ENCODE measurements at regions not wholly inside any gene's neighbourhood (a gene's known extent, or its start where the extent isn't known, plus 50 kb on each side); places are given as distances from the start of the nearest gene placed in this dataset.

GRCh38 chr12:115155665-115156645 lies 472.0 kb upstream of the TBX3 start (continued):
- no peak for TF ChIP-seq USF2 (IDR thresholded peaks at IDR 0.05)
- TF ChIP-seq MYC (IDR thresholded peaks at IDR 0.05; ENCODE audit: borderline replicate concordance, low read length): no peak
- no peak for TF ChIP-seq FOXS1 (CRISPR knock-in tag; IDR thresholded peaks at IDR 0.05)
- TF ChIP-seq JUNB (IDR thresholded peaks at IDR 0.05): no peak
- TF ChIP-seq ZNF302 (CRISPR knock-in tag; IDR thresholded peaks at IDR 0.05): no peak
- no peak for TF ChIP-seq HMGXB4 (CRISPR knock-in tag; IDR thresholded peaks at IDR 0.05; ENCODE audit: borderline replicate concordance)
- TF ChIP-seq RCOR1 (IDR thresholded peaks at IDR 0.05; ENCODE audit: low read depth, low read length): no peak
- no peak for TF ChIP-seq HDAC2 (IDR thresholded peaks at IDR 0.05)
- no peak for TF ChIP-seq E2F6 (IDR thresholded peaks at IDR 0.05; ENCODE audit: borderline replicate concordance, low read depth)

- Histone ChIP-seq H3K27ac (no peak overlapping the region), H3K4me2 (no peak overlapping the region), H3K4me1 (no peaks in the 10 kb centered on the region), H3K4me3 (no peak overlapping the region), H3K9me3 (no peaks in the 10 kb centered on the region)
- DNase-seq (ENCODE audit: low read depth in 1 of 2, low spot score in 1 of 2): peak in 1 of 2 experiments; percentile 18
- no peak for TF ChIP-seq GATA3 (IDR thresholded peaks at IDR 0.05; ENCODE audit: borderline replicate concordance)
- no peak for TF ChIP-seq CBX2 (IDR thresholded peaks at IDR 0.05; ENCODE audit: borderline replicate concordance, low read depth)
- CTCF ChIA-PET: interaction anchor here (0.6 to 1.5 kb wide), 5 partner anchors 9 to 525 kb away, joined by 3 to 4 read pairs (median 3); no protein-coding TSS in a partner anchor
- 53% methylated on average over 7 of the region's 7 CpGs for WGBS (ENCODE audit: missing lambda C conversion rate)
- ATAC-seq: no peak
- no peak for FAIRE-seq
- POLR2A ChIA-PET: interaction anchor here (0.5 kb wide), 1 partner anchor 466 kb away, joined by 3 read pairs; the partner anchor contains the start of gene TBX3
These were observed 465.9 kb upstream of the TBX3 start for GRCh38 chr12:115149685-115150378.

- no peak for DNase-seq (ENCODE audit: low read depth in 1 of 2, low spot score in 1 of 2)
- Histone ChIP-seq H3K4me3 (no peak overlapping the region), H3K27ac (no peak overlapping the region), H3K9me3 (no peaks in the 10 kb centered on the region), H3K4me1 (no peaks in the 10 kb centered on the region), H3K4me2 (no peak overlapping the region)
- no peak for FAIRE-seq
- ChIA-PET POLR2A (no interaction called here), CTCF (interaction anchor here (0.6 to 1.5 kb wide), 5 partner anchors 10 to 524 kb away, joined by 3 to 4 read pairs (median 3); no protein-coding TSS in a partner anchor)
- TF ChIP-seq GATA3 (IDR thresholded peaks at IDR 0.05; ENCODE audit: borderline replicate concordance): no peak
- TF ChIP-seq RCOR1 (IDR thresholded peaks at IDR 0.05; ENCODE audit: low read depth, low read length): no peak
- TF ChIP-seq ZNF302 (CRISPR knock-in tag; IDR thresholded peaks at IDR 0.05): no peak
- TF ChIP-seq HES2 (IDR thresholded peaks at IDR 0.05): no peak
- no peak for TF ChIP-seq JUN (IDR thresholded peaks at IDR 0.05)
- no peak for TF ChIP-seq RFX5 (IDR thresholded peaks at IDR 0.05)
- TF ChIP-seq BCL3 (IDR thresholded peaks at IDR 0.05): no peak
- TF ChIP-seq CHD4 (IDR thresholded peaks at IDR 0.05; ENCODE audit: borderline replicate concordance): no peak
- TF ChIP-seq NPAS2 (CRISPR knock-in tag; IDR thresholded peaks at IDR 0.05; ENCODE audit: borderline replicate concordance): no peak
- TF ChIP-seq CBX8 (IDR thresholded peaks at IDR 0.05): no peak
- no peak for TF ChIP-seq RAD21 (conservative IDR thresholded peaks at IDR 0.05 in 1 of 2, IDR thresholded peaks at IDR 0.05 in 1 of 2)
- no peak for TF ChIP-seq ZFP36 (IDR thresholded peaks at IDR 0.05; ENCODE audit: borderline replicate concordance, partially characterized antibody)
- no peak for TF ChIP-seq FOSL2 (IDR thresholded peaks at IDR 0.05)
- no peak for TF ChIP-seq FOSL2 (CRISPR knock-in tag; IDR thresholded peaks at IDR 0.05)
- ATAC-seq: no peak
- 50% methylated on average over 2 of the region's 2 CpGs for WGBS (ENCODE audit: missing lambda C conversion rate)
These were observed 465.3 kb upstream of the TBX3 start for GRCh38 chr12:115149279-115149678.

All from A549 (cell line).